Loucy (cell line): ENCODE measurements at regions not wholly inside any gene's neighbourhood (a gene's known extent, or its start where the extent isn't known, plus 50 kb on each side); places are given as distances from the start of the nearest gene placed in this dataset.

Source experiments
- H2AFZ ChIP-seq: fragments of 200-600 bp; sonication (generic); 2 replicates; pipeline ENCODE4 v1.6.0; 2016; ENCODE audit warnings: antibody characterized with exemption, mild to moderate bottlenecking, low read length, moderate library complexity
- H3F3A ChIP-seq: fragments of 200-600 bp; 2 replicates; pipeline ENCODE4 v1.6.0; 2016; ENCODE audit warnings: antibody characterized with exemption, low read depth, mild to moderate bottlenecking
- H3K27me3 ChIP-seq: fragments of 200-600 bp; sonication (generic); 2 replicates; pipeline ENCODE4 v1.6.1; 2014; ENCODE audit warnings: low read length, mild to moderate bottlenecking; ENCODE audit not compliant: insufficient read depth, poor library complexity, severe bottlenecking
- H3K36me3 ChIP-seq: fragments of 200-600 bp; sonication (generic); 2 replicates; pipeline ENCODE4 v1.6.1; 2016; ENCODE audit warnings: low read length; ENCODE audit not compliant: insufficient read depth
- H3K4me1 ChIP-seq: fragments of 200-600 bp; sonication (generic); 2 replicates; pipeline ENCODE4 v1.5.1; 2014; ENCODE audit warnings: low read length, mild to moderate bottlenecking; ENCODE audit not compliant: insufficient read depth, poor library complexity, severe bottlenecking
- H3K4me2 ChIP-seq: fragments of 200-600 bp; sonication (generic); 2 replicates; pipeline ENCODE4 v1.6.0; 2014; ENCODE audit warnings: antibody characterized with exemption, low read length, low read depth, mild to moderate bottlenecking; ENCODE audit not compliant: poor library complexity, severe bottlenecking
- H3K4me3 ChIP-seq: fragments of 200-600 bp; sonication (generic); 2 replicates; pipeline ENCODE4 v1.5.1; 2014; ENCODE audit warnings: low read length, mild to moderate bottlenecking, mixed read lengths; ENCODE audit not compliant: poor library complexity, severe bottlenecking
- H3K79me2 ChIP-seq: fragments of 200-600 bp; sonication (generic); 2 replicates; pipeline ENCODE4 v1.6.1; 2014; ENCODE audit warnings: low read length; ENCODE audit not compliant: insufficient read depth
- H3K9ac ChIP-seq: fragments of 200-600 bp; sonication (generic); 2 replicates; pipeline ENCODE4 v1.6.0; 2014; ENCODE audit warnings: mild to moderate bottlenecking, low read depth, low read length, moderate library complexity; ENCODE audit not compliant: poor library complexity, severe bottlenecking
- H3K9me2 ChIP-seq: fragments of 200-600 bp; sonication (generic); replicated peaks from 2 replicates; pipeline ENCODE4 v1.6.1; 2016; ENCODE audit warnings: low read depth, low read length, mixed read lengths
- H3K9me3 ChIP-seq: fragments of 200-600 bp; sonication (generic); 2 replicates; pipeline ENCODE4 v1.6.1; 2014; ENCODE audit warnings: mild to moderate bottlenecking, antibody characterized with exemption, low read length, low read depth; ENCODE audit not compliant: insufficient read depth
- H4K20me1 ChIP-seq: fragments of 200-600 bp; sonication (generic); 2 replicates; pipeline ENCODE4 v1.6.0; 2014; ENCODE audit warnings: antibody characterized with exemption, low read length, mild to moderate bottlenecking; ENCODE audit not compliant: insufficient read depth, poor library complexity, severe bottlenecking
- CTCF ChIP-seq: fragments of 200-600 bp; sonication (generic); conservative IDR thresholded peaks from 2 replicates; pipeline ENCODE4 v1.5.1; 2014; ENCODE audit warnings: mild to moderate bottlenecking, antibody characterized with exemption, low read length
- EZH2phosphoT487 ChIP-seq: fragments of 200-600 bp; IDR thresholded peaks from 2 replicates; pipeline ENCODE4 v1.6.1; 2018; ENCODE audit warnings: antibody characterized with exemption, mild to moderate bottlenecking, moderate library complexity, borderline replicate concordance

- Histone ChIP-seq H3K27me3 (no peaks in the 10 kb centered on the region), H2AFZ (no peak overlapping the region), H3K9ac (no peak overlapping the region), H3F3A (no peaks in the 10 kb centered on the region), H3K4me1 (no peaks in the 10 kb centered on the region), H3K9me2 (no peaks in the 10 kb centered on the region), H3K79me2 (no peaks in the 10 kb centered on the region), H3K4me3 (no peak overlapping the region), H4K20me1 (no peaks in the 10 kb centered on the region), H3K36me3 (no peaks in the 10 kb centered on the region), H3K9me3 (no peaks in the 10 kb centered on the region), H3K4me2 (no peak overlapping the region)
- TF ChIP-seq CTCF: no peak
- TF ChIP-seq EZH2phosphoT487: no peak
These were observed 220.8 kb downstream of the DIRAS2 start for GRCh38 chr9:90421786-90422185.

GRCh38 chr9:90423661-90424193 is 218.9 kb downstream of the DIRAS2 start:
- Histone ChIP-seq H3K9me2 (no peaks in the 10 kb centered on the region), H4K20me1 (no peaks in the 10 kb centered on the region), H3K36me3 (no peaks in the 10 kb centered on the region), H3F3A (no peaks in the 10 kb centered on the region), H3K4me1 (no peaks in the 10 kb centered on the region), H3K4me3 (no peak overlapping the region), H3K79me2 (no peaks in the 10 kb centered on the region), H2AFZ (no peak overlapping the region), H3K9me3 (no peaks in the 10 kb centered on the region), H3K4me2 (no peak overlapping the region), H3K27me3 (no peaks in the 10 kb centered on the region), H3K9ac (no peak overlapping the region)
- TF ChIP-seq CTCF (no peak), EZH2phosphoT487 (no peak)

GRCh38 chr9:90428517-90428916 is 214.1 kb downstream of the DIRAS2 start:
- Histone ChIP-seq H3K4me2 (no peak overlapping the region), H3K4me3 (no peak overlapping the region), H4K20me1 (no peaks in the 10 kb centered on the region), H3K9ac (no peak overlapping the region), H3K9me2 (no peaks in the 10 kb centered on the region), H3K79me2 (no peaks in the 10 kb centered on the region), H2AFZ (no peak overlapping the region), H3K4me1 (no peaks in the 10 kb centered on the region), H3K9me3 (no peaks in the 10 kb centered on the region), H3K27me3 (no peaks in the 10 kb centered on the region), H3K36me3 (no peaks in the 10 kb centered on the region), H3F3A (no peaks in the 10 kb centered on the region)
- TF ChIP-seq CTCF: no peak
- no peak for TF ChIP-seq EZH2phosphoT487
